NCI-H1694 (cell line): ENCODE measurements at regions not wholly inside any gene's neighbourhood (a gene's known extent, or its start where the extent isn't known, plus 50 kb on each side); places are given as distances from the start of the nearest gene placed in this dataset.

Experiments used
- DNase-seq: peaks from one replicate; lab custom pipeline; 2025; lab: John Stamatoyannopoulos, UW

GRCh38 chr12:59928416-59928815 lies 332.6 kb downstream of the SLC16A7 start:
- DNase-seq = no peak

GRCh38 chr12:59929110-59929509 lies 333.3 kb downstream of the SLC16A7 start:
- no peak for DNase-seq

- no peak for DNase-seq
These were observed 338.7 kb downstream of the SLC16A7 start for GRCh38 chr12:59934486-59934885.

- DNase-seq = no peak
These were observed 340.7 kb downstream of the SLC16A7 start for GRCh38 chr12:59936534-59936933.

- no peak for DNase-seq
These were observed 341.3 kb downstream of the SLC16A7 start for GRCh38 chr12:59937148-59937547.

GRCh38 chr12:59938190-59938962 lies 342.5 kb downstream of the SLC16A7 start:
- DNase-seq = no peak

GRCh38 chr12:59940631-59941342 lies 345.0 kb downstream of the SLC16A7 start:
- DNase-seq = no peak

GRCh38 chr12:59941461-59941860 lies 345.6 kb downstream of the SLC16A7 start:
- DNase-seq = no peak

- no peak for DNase-seq
These were observed 348.3 kb downstream of the SLC16A7 start for GRCh38 chr12:59944177-59944576.

- DNase-seq = no peak
These were observed 350.8 kb downstream of the SLC16A7 start for GRCh38 chr12:59946635-59947034.

GRCh38 chr12:59963546-59963945 lies 367.7 kb downstream of the SLC16A7 start:
- no peak for DNase-seq

- no peak for DNase-seq
These were observed 377.1 kb downstream of the SLC16A7 start for GRCh38 chr12:59972905-59973304.

GRCh38 chr12:59973515-59973914 lies 377.7 kb downstream of the SLC16A7 start:
- no peak for DNase-seq

GRCh38 chr12:59977779-59978178 lies 381.9 kb downstream of the SLC16A7 start:
- DNase-seq = no peak

- no peak for DNase-seq
These were observed 384.6 kb downstream of the SLC16A7 start for GRCh38 chr12:59980476-59980875.

- no peak for DNase-seq
These were observed 403.5 kb downstream of the SLC16A7 start for GRCh38 chr12:59999291-59999690.

- DNase-seq = no peak
These were observed 414.7 kb downstream of the SLC16A7 start for GRCh38 chr12:60010486-60010885.

GRCh38 chr12:60012659-60013058 lies 416.8 kb downstream of the SLC16A7 start:
- DNase-seq = no peak

GRCh38 chr12:60014436-60014835 lies 418.6 kb downstream of the SLC16A7 start:
- DNase-seq = no peak

GRCh38 chr12:60020068-60020467 lies 424.2 kb downstream of the SLC16A7 start:
- DNase-seq = no peak

GRCh38 chr12:60021235-60021634 lies 425.4 kb downstream of the SLC16A7 start:
- DNase-seq = no peak

- DNase-seq = no peak
These were observed 431.4 kb downstream of the SLC16A7 start for GRCh38 chr12:60027266-60027665.

GRCh38 chr12:60034147-60034546 lies 438.3 kb downstream of the SLC16A7 start:
- DNase-seq = no peak

- no peak for DNase-seq
These were observed 440.0 kb downstream of the SLC16A7 start for GRCh38 chr12:60035835-60036234.
